ENCODE measurements at regions not wholly inside any gene's neighbourhood (a gene's known extent, or its start where the extent isn't known, plus 50 kb on each side); places are given as distances from the start of the nearest gene placed in this dataset.

GRCh38 chr3:167940241-167940640 lies 155.5 kb downstream of the GOLIM4 start:
- H3K36me3 ChIP-seq (ENCODE audit: control insufficient read depth, insufficient read depth, low read length): no peaks in the 10 kb centered on the region
- no CpG with 5 or more reads among the region's 3 CpGs for WGBS, 2 experiments (ENCODE audit: extremely low coverage in 2 of 2, insufficient read length in 1 of 2)
- no peak overlapping the region for H2AK9ac ChIP-seq (replicated peaks; ENCODE audit: low read depth, low read length, poor library complexity)
- no peak overlapping the region; the same call in 1 of the 2 replicates for H3K18ac ChIP-seq (ENCODE audit: low read depth, low read length)
- H2BK5ac ChIP-seq (ENCODE audit: low read depth, low read length, poor library complexity, severe bottlenecking): no peak overlapping the region
- H3K9me3 ChIP-seq (ENCODE audit: control insufficient read depth, insufficient read depth, low read length): no peaks in the 10 kb centered on the region
- H3K56ac ChIP-seq (ENCODE audit: extremely low read depth, insufficient read depth, low read length): no peak overlapping the region; the same call in 1 of the 2 replicates
- H4K8ac ChIP-seq (ENCODE audit: low read depth in 2 of 2, low read length in 2 of 2): no peak overlapping the region
- H3K4me2 ChIP-seq (ENCODE audit: low read depth, low read length): no peak overlapping the region
- peaks cover 7% of the 10 kb centered on the region for H3K27me3 ChIP-seq (ENCODE audit: control insufficient read depth, insufficient read depth, low read length)
- POLR2A ChIA-PET (ENCODE audit: unreplicated experiment): no interaction called here
- H3K14ac ChIP-seq (replicated peaks; ENCODE audit: low read depth, low read length): no peak overlapping the region; the same call in 1 of the 2 replicates
- H3K4me1 ChIP-seq (ENCODE audit: control insufficient read depth, insufficient read depth, low read length): peaks cover 5% of the 10 kb centered on the region
- H3K4me3 ChIP-seq (ENCODE audit: insufficient read depth, low read depth, low read length): no peak overlapping the region
- no peak overlapping the region for H3K27ac ChIP-seq (ENCODE audit: insufficient read depth, low read length)
- H4K5ac ChIP-seq (ENCODE audit: low read depth, low read length): no peak overlapping the region
- in situ Hi-C loops (cut with MboI; ENCODE audit: low sequenced_read_pairs): loop anchor here (25.0 kb wide), 1 partner anchor 222 kb away; no protein-coding TSS in a partner anchor
- TF ChIP-seq CHD1 (IDR thresholded peaks at IDR 0.05; ENCODE audit: low read depth, low read length) (no peak), POLR2A (IDR thresholded peaks at IDR 0.05; ENCODE audit: low read depth, low read length) (no peak), CEBPB (IDR thresholded peaks at IDR 0.05; ENCODE audit: low read depth, low read length) (no peak), RAD21 (IDR thresholded peaks at IDR 0.05; ENCODE audit: low read length) (no peak), CTCF (conservative IDR thresholded peaks at IDR 0.05; ENCODE audit: low read depth, low read length) (no peak), RFX5 (IDR thresholded peaks at IDR 0.05; ENCODE audit: low read depth, low read length) (no peak), MXI1 (IDR thresholded peaks at IDR 0.05; ENCODE audit: borderline replicate concordance, low read depth, low read length) (no peak), ELK1 (IDR thresholded peaks at IDR 0.05; ENCODE audit: borderline replicate concordance, low read depth, low read length) (no peak), RCOR1 (IDR thresholded peaks at IDR 0.05; ENCODE audit: insufficient replicate concordance, low read length) (no peak)
- H2BK20ac ChIP-seq (ENCODE audit: low read depth, low read length): no peak overlapping the region
- H3K23ac ChIP-seq (ENCODE audit: low read depth, low read length): no peak overlapping the region
- no peak overlapping the region for H4K91ac ChIP-seq (ENCODE audit: insufficient read depth, low read depth, low read length)
- no peak overlapping the region for H2AFZ ChIP-seq (replicated peaks; ENCODE audit: low read length, poor library complexity)
- H3K9me1 ChIP-seq (ENCODE audit: insufficient read depth, low read length): no peaks in the 10 kb centered on the region
- intact Hi-C loops (cut with micrococcal nuclease): loop anchor here (5.0 kb wide), 2 partner anchors 92 to 152 kb away; no protein-coding TSS in a partner anchor
- H2BK15ac ChIP-seq (ENCODE audit: low read depth, low read length): no peak overlapping the region; the same call in 2 of the 3 replicates
- DNase-seq (no peak), ATAC-seq (ENCODE audit: low read depth) (no peak)
- no peak overlapping the region for H3K9ac ChIP-seq (ENCODE audit: low read depth, low read length)
- H3K79me1 ChIP-seq (ENCODE audit: low read depth in 1 of 2, low read length in 2 of 2): no peaks in the 10 kb centered on the region
- no peak overlapping the region for H3K4ac ChIP-seq (ENCODE audit: low read depth, low read length)
- BruUV-seq (replicated peaks): no TSS peak
- H4K20me1 ChIP-seq (ENCODE audit: insufficient read depth, low read length): no peaks in the 10 kb centered on the region
- CTCF ChIA-PET: no interaction called here
- dilution Hi-C loops (cut with HindIII; ENCODE audit: low sequenced_read_pairs, unreplicated experiment): no loop called here
- no peak overlapping the region for H2AK5ac ChIP-seq (ENCODE audit: low read depth, low read length)
- H2BK120ac ChIP-seq (ENCODE audit: low read depth, low read length): no peak overlapping the region

Data from IMR-90 (cell line).